Ishikawa (cell line): ENCODE measurements at regions not wholly inside any gene's neighbourhood (a gene's known extent, or its start where the extent isn't known, plus 50 kb on each side); places are given as distances from the start of the nearest gene placed in this dataset.

ENCODE experiments used
- CEBPB ChIP-seq: IDR thresholded peaks from 2 replicates; pipeline ENCODE4 v1.6.1; 2012
- CREB1 ChIP-seq: IDR thresholded peaks from 2 replicates; pipeline ENCODE4 v1.6.1; 2012; ENCODE audit warnings: low read depth
- EGR1 ChIP-seq: IDR thresholded peaks from 2 replicates; pipeline ENCODE4 v1.6.1; 2012
- EP300 ChIP-seq: IDR thresholded peaks from 2 replicates; pipeline ENCODE4 v1.6.1; 2012; ENCODE audit warnings: borderline replicate concordance
- FOXM1 ChIP-seq: IDR thresholded peaks from 2 replicates; pipeline ENCODE4 v1.6.1; 2012; ENCODE audit warnings: low read depth, borderline replicate concordance
- NFIC ChIP-seq: IDR thresholded peaks from 2 replicates; pipeline ENCODE4 v1.6.1; 2012
- RAD21 ChIP-seq: IDR thresholded peaks from 2 replicates; pipeline ENCODE4 v1.6.1; 2012; ENCODE audit warnings: low read depth
- TAF1 ChIP-seq: IDR thresholded peaks from 2 replicates; pipeline ENCODE4 v1.6.1; 2012; ENCODE audit warnings: low read depth, mild to moderate bottlenecking
- TCF12 ChIP-seq: IDR thresholded peaks from 2 replicates; pipeline ENCODE4 v1.6.1; 2012; ENCODE audit warnings: low read depth
- TEAD4 ChIP-seq: IDR thresholded peaks from 2 replicates; pipeline ENCODE4 v1.6.1; 2012
- YY1 ChIP-seq: IDR thresholded peaks from 2 replicates; pipeline ENCODE4 v1.6.1; 2012; ENCODE audit warnings: low read depth
- ZBTB7A ChIP-seq: IDR thresholded peaks from 2 replicates; pipeline ENCODE4 v1.6.1; 2012; ENCODE audit warnings: low read depth
- TF ChIP-seq, protein P1 (sequence below): IDR thresholded peaks from 2 replicates; pipeline ENCODE4 v1.6.1; 2012; ENCODE audit warnings: low read depth, mild to moderate bottlenecking
- TF ChIP-seq, protein P2 (sequence below): IDR thresholded peaks from 2 replicates; pipeline ENCODE4 v1.6.1; 2012
- TF ChIP-seq, protein P3 (sequence below): IDR thresholded peaks from 2 replicates; pipeline ENCODE4 v1.6.1; 2012

DNA sequence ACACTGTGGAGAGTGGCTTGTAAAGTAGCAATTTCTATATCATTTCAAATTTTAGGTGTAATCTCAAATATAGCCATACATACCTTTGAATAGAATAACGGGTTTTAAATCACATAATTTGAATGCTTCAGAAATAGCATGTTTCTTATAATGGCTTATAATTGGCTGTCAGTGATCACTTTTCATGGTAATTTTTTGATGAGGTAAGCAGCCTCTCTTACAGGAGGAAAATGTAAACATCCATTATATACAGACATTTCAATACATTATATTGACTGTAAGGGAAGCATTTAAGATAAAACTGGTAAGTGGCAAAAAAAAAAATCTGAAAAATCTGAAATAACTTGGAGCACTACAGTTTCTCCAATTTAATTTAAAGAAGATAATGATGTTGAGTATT lies 67.8 kb upstream of the PHACTR2 start:
- TF ChIP-seq TEAD4 (no peak), RAD21 (no peak), YY1 (no peak), ZBTB7A (no peak), CEBPB (no peak), EGR1 (no peak), FOXM1 (no peak), EP300 (no peak), CREB1 (no peak), TCF12 (no peak), NFIC (no peak), TAF1 (no peak)
- TF ChIP-seq, protein P1, sequence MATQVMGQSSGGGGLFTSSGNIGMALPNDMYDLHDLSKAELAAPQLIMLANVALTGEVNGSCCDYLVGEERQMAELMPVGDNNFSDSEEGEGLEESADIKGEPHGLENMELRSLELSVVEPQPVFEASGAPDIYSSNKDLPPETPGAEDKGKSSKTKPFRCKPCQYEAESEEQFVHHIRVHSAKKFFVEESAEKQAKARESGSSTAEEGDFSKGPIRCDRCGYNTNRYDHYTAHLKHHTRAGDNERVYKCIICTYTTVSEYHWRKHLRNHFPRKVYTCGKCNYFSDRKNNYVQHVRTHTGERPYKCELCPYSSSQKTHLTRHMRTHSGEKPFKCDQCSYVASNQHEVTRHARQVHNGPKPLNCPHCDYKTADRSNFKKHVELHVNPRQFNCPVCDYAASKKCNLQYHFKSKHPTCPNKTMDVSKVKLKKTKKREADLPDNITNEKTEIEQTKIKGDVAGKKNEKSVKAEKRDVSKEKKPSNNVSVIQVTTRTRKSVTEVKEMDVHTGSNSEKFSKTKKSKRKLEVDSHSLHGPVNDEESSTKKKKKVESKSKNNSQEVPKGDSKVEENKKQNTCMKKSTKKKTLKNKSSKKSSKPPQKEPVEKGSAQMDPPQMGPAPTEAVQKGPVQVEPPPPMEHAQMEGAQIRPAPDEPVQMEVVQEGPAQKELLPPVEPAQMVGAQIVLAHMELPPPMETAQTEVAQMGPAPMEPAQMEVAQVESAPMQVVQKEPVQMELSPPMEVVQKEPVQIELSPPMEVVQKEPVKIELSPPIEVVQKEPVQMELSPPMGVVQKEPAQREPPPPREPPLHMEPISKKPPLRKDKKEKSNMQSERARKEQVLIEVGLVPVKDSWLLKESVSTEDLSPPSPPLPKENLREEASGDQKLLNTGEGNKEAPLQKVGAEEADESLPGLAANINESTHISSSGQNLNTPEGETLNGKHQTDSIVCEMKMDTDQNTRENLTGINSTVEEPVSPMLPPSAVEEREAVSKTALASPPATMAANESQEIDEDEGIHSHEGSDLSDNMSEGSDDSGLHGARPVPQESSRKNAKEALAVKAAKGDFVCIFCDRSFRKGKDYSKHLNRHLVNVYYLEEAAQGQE = no peak
- TF ChIP-seq, protein P2, sequence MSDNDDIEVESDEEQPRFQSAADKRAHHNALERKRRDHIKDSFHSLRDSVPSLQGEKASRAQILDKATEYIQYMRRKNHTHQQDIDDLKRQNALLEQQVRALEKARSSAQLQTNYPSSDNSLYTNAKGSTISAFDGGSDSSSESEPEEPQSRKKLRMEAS = no peak
- TF ChIP-seq, protein P3, sequence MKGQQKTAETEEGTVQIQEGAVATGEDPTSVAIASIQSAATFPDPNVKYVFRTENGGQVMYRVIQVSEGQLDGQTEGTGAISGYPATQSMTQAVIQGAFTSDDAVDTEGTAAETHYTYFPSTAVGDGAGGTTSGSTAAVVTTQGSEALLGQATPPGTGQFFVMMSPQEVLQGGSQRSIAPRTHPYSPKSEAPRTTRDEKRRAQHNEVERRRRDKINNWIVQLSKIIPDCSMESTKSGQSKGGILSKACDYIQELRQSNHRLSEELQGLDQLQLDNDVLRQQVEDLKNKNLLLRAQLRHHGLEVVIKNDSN = no peak

DNA sequence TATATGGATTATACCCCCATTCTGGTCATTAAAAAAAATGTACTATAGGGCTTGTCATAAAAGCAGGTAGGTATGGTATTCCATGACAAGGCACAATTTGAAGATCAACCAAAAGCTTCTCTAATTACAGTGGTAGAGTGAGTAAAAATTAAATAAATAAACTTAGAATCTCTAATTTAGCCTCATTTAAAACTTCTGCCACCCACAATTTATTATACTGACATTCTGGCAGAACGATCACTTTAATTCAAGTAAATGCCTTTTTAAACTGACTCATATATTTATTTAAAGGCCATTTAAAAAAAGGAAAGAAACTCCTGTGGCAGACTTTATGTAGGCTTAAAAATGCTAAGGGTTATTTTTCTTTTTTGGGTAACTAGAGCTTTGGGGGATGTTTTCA lies 68.3 kb upstream of the PHACTR2 start:
- TF ChIP-seq NFIC = no peak
- no peak for TF ChIP-seq EGR1
- TF ChIP-seq CREB1 = no peak
- TF ChIP-seq, protein P1 = no peak
- no peak for TF ChIP-seq TCF12
- no peak for TF ChIP-seq EP300
- TF ChIP-seq FOXM1 = no peak
- TF ChIP-seq, protein P2 = no peak
- TF ChIP-seq CEBPB = no peak
- TF ChIP-seq RAD21 = no peak
- no peak for TF ChIP-seq TAF1
- TF ChIP-seq ZBTB7A = no peak
- TF ChIP-seq TEAD4 = no peak
- TF ChIP-seq YY1 = no peak
- TF ChIP-seq, protein P3 = no peak

DNA sequence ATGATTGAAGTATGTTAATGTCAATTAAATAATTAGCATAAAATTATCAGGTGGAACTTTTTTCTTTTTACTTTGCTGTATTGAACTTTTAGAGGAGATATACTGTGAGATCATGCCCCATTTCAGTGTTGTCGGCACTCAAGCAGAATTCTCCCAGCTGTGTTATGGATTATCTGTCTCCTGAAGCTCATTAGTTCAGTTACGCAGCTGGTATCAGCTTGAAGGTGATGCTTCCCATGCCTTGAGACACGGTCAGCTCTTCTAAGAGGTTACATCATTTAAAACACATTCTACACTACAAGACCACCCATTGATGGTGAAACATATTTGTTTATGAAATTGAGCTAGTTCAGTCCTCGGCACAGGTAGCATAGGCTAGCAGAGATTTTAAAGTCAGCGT lies 68.9 kb upstream of the PHACTR2 start:
- no peak for TF ChIP-seq YY1
- TF ChIP-seq, protein P3 = no peak
- TF ChIP-seq, protein P2 = no peak
- TF ChIP-seq EP300 = no peak
- TF ChIP-seq NFIC = no peak
- TF ChIP-seq CREB1 = no peak
- TF ChIP-seq TEAD4 = no peak
- TF ChIP-seq, protein P1 = no peak
- no peak for TF ChIP-seq CEBPB
- no peak for TF ChIP-seq RAD21
- no peak for TF ChIP-seq EGR1
- TF ChIP-seq FOXM1 = no peak
- TF ChIP-seq TCF12 = no peak
- TF ChIP-seq ZBTB7A = no peak
- no peak for TF ChIP-seq TAF1

DNA sequence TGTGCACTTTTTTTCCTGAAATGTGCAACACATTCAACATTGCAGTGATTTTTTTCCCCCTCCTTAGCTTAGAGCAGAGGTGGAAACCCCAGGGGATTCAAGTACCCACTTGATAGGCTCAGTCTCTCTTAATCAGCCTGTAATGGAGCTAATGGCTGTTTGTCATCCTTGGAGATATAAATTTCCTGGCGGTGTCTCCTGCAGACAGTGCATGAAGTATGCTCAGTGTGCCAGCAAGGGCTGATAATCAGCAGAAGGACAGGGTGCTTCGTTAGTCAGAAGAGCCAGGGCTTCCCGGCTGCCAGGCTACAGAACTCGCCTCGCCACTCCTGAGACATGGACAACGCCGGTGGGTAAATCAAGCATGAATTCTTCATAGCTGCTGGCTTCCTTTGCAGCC lies 69.8 kb upstream of the PHACTR2 start:
- TF ChIP-seq, protein P3 = no peak
